GM19372 (cell line): ENCODE measurements at regions not wholly inside any gene's neighbourhood (a gene's known extent, or its start where the extent isn't known, plus 50 kb on each side); places are given as distances from the start of the nearest gene placed in this dataset.
"Not testable (repeated sequence)": the region's sequence is repeated elsewhere in the genome, so short reads cannot be mapped to it uniquely, and the experiment has no call there.

Source experiments
- ATAC-seq: cut with Tn5 transposase; IDR thresholded peaks from one replicate; pipeline ENCODE4 v1.9.1; 2021; ENCODE audit warnings: mild to moderate bottlenecking, low read depth, moderate library complexity; ENCODE audit not compliant: unreplicated experiment

DNA sequence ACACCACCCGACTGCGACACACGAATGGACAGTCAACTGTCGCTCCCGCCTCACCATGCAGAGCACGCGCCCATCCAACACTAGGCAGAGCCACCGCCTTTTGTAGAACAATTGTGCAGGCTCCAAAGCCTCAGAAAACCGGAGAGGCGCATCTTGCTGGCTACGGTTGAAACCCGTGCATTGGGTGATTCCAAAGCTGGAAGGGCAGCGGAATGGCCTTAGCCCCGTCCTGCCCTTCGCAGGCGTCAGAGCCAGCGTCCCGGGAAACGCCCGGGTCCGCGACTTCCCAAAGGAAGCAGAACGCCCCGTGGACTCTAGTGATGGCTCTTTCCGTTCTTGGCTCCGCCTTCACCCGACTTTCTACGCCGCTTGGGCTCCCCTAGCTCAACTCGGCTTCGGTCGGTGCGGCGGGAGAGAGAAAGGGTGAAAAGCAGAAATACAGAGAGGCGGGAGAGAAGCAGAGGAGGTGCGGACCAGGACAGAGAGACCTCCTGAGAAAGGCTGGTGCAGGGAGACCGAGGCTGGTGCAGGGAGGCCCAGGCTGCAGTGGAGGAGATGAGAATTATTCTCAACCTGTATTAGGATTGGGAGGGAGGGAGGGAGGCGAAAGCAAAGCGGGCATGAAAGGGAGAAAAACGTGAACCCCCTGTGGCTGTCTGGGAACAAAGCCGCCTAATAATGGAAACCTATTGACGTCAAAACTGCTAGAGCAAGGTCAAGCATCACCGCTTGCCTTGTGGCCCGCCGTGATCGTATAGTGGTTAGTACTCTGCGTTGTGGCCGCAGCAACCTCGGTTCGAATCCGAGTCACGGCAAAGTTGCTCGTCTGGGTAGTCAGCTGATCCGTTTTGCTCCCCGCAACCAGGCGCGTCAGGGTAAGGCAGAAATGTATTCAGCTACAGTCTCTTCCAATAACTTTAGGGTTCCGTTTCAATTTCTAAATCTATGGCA is 99.5 kb downstream of the PRKAB2 start:
- ATAC-seq, result no peak

DNA sequence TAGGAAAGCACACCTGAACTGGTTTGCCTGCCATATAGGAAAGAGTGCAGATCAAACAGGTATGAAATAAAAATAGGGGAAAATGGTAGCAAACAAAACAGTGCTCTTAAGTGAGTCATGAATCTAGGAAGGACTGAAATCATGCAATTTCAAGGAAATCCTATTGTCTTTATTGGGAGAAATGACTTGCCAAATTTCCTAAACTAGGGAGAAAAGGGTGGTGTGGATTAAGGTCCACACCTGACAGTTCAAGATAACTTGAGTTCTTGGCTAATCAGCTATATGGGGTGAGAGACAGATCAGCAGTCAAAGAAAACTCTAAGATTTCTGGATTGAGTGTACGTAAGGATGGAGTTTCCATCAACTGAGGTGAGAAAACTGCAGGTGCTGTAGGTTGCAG is 101.1 kb downstream of the PRKAB2 start:
- ATAC-seq, result no peak

DNA sequence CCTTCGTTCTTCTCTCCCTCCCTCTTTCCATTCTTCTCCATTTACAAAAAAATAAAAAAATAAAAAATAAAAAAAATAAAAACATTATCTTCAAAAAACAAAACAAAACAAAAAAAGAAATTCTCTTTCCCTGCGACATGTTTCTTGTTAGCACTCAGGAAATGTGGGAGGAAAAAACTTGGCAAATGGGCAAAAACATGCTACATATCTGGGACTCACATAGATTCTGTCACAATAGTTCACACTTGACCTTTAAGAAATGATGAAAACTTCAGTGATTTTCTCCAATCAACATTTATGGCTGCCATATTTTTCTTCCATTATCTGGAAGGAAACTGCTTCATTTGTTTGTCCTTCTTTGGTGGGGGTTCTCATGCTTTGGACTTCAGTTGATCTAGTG is 109.3 kb downstream of the PRKAB2 start:
- no peak for ATAC-seq

DNA sequence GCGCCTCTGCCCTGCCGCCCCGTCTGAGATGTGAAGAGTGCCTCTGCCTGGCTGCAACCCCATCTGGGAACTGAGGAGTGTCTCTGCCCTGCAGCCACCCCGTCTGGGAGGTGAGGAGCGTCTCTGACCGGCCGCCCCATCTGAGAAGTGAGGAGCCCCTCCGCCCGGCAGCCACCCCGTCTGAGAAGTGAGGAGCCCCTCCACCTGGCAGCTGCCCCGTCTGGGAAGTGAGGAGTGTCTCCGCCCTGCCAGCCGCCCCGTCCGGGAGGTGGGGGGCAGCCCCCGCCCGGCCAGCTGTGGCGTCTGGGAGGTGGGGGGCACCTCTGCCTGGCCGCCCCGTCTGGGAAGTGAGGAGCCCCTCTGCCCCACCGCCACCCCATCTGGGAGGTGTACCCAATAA is 110.4 kb downstream of the PRKAB2 start:
- not testable (repeated sequence) for ATAC-seq

DNA sequence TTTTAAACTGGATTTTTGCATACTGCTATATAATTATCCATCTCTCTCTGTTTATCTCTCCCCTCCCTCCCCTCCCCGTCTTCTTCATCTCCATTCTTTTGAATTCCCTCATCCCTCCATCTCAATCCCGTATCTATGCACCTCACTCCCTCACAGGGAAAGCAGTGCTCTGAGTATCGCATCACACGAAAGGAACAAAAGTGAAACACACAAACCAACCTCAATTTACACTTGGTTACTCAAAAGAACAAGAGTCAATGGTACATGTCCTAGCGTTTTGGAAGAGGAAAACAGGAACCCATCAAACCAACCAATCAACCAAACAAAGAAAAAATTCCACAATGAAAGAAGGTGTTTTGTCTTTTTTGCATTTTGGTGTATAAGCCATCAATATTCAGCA is 115.1 kb downstream of the NBPF12 start:
- ATAC-seq, result no peak

DNA sequence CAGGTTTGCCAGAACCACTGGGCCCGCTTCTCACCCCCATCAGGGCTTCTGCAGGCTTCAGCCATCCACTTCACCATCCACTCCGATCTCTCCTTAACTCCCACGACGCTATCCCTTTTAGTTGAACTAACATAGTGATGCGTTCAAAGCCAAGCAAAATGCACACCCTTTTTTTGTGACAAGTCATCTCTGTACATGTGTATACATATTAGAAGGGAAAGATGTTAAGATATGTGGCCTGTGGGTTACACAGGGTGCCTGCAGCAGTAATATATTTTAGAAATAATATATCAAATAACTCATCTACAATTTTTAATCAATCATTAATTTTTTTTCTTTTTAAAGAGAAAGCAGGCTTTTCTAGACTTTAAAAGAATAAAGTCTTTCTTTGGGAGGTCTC is 114.6 kb downstream of the NBPF12 start:
- ATAC-seq, result no peak

DNA sequence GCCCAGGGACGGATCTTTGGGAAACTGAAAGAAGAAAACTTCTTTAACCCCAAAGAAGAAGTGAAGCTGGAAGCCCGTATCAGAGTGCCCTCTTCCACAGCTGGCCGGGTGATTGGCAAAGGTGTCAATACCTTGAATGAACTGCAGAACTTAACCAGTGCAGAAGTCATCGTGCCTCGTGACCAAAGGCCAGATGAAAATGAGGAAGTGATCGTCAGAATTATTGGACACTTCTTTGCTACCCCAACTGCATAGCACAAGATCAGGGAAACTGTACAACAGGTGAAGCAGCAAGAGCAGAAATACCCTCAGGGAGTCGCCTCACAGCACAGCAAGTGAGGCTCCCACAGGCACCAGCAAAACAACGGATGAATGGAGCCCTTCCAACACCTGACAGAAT is 114.0 kb downstream of the NBPF12 start:
- no peak for ATAC-seq

DNA sequence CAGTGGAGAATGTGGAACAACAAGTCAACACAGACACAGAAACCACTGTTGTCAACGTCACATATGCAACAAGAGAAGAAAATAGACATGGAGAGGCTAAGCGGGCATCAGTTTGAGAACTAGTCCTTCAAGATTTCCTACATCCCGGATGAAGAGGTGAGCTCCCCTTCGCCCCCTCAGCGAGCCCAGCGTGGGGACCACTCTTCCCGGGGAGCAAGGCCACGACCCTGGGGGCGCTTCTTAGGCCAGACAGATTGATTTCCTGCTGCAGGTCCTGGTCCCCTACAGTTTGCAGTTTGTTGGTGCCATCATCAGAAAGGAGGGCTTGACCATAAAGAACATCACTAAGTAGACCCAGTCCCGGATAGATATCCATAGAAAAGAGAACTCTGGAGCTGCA is 113.0 kb downstream of the NBPF12 start:
- ATAC-seq, result no peak

DNA sequence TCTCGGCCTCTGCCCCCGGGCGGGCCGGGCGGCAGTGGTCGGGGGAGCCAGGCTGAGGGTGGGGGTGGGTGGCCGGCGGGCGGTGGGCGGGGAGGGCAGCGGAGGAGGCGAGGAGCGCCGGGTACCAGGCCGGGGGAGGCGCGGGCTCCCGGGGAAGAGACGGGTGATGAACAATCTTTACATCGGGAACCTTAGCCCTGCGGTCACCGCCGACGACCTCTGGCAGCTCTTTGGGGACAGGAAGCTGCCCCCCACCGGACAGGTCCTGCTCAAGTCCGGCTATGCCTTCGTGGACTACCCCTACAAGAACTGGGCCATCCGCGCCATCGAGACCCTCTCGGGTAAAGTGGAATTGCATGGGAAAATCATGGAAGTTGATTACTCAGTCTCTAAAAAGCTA is 112.5 kb downstream of the NBPF12 start:
- no peak for ATAC-seq

DNA sequence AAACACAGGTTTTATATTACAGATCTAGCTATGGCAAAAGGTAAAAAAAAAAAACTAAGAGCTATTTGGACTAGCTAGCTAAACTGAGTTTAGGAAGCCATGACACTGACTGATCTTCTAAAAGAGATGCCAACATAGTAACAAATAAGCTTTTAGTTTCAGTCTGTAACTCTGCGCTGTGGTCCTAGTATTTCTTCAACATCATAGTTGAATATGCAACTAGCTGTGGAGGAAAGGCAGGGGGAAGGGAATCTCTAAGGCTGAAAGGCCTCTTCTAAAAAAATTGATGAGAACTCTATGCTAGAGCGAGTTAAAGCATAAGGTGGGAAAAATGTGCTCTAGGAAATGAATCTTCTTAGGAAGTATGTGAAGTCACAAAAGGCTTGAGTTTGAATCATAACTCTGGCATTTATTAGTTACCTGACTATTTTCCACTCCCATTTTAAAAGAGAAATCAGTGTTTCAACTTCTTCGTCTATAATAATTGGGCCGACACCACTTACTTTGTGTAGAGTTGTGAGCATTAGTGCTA is 108.8 kb downstream of the NBPF12 start:
- ATAC-seq, result not testable (repeated sequence)

DNA sequence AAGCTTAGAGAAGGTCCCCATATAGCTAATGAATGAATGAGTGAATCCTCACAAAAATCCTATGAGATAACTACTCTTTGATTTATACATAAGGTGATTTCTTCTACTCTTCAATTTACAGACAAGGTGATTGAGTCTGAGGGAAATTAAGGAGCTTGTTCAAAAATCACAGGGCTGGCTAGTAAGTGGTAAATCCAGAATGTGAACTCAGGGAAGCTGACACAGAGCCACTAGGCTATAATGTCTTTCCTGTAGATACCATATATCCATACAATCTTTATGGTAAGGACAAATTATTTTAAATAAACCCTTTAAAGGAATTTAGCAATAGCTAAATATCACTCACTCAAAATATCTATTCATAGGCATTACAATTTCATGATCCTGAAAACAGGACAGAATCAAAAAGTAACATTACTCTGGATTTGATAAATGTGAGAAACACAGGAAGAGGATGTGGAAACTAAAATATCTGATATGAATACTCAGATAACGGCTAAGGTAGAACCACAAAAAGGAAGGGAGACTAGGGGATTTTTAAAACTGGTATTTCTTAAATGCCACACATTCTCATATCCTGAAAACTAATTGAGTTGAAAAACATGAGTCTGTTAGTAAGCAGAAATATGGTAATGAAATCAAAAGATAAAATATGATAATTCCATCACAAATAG is 108.2 kb downstream of the NBPF12 start:
- ATAC-seq, result no peak
